GM13976 (cell line): ENCODE measurements at regions not wholly inside any gene's neighbourhood (a gene's known extent, or its start where the extent isn't known, plus 50 kb on each side); places are given as distances from the start of the nearest gene placed in this dataset.

Experiments
- DNase-seq: peaks from one replicate; pipeline ENCODE4 v3.0.0; 2012; ENCODE audit warnings: low spot score
- CTCF ChIP-seq: IDR thresholded peaks from 2 replicates; pipeline ENCODE4 v1.5.1; 2012; ENCODE audit warnings: borderline replicate concordance, mild to moderate bottlenecking; ENCODE audit not compliant: insufficient read depth; ENCODE audit errors: extremely low read depth, missing control alignments, control extremely low read depth
- in situ Hi-C: fragments of 300-500 bp; cut with MboI; formaldehyde crosslinking; loops from one replicate; pipeline ENCODE4 v1.12.0; 2022; ENCODE audit warnings: low sequenced_read_pairs, mixed read lengths, inconsistent platforms; ENCODE audit not compliant: unreplicated experiment

GRCh38 chr5:3904584-3904983, 309.0 kb downstream of the IRX1 start:
- no peak for TF ChIP-seq CTCF
- in situ Hi-C loops = no loop called here
- no peak for DNase-seq

- DNase-seq = no peak
- TF ChIP-seq CTCF = no peak
- in situ Hi-C loops = no loop called here
Observed at GRCh38 chr5:3905031-3905430, 309.4 kb downstream of the IRX1 start.

- no peak for TF ChIP-seq CTCF
- no peak for DNase-seq
- in situ Hi-C loops = no loop called here
Observed at GRCh38 chr5:3905521-3905920, 309.9 kb downstream of the IRX1 start.

- in situ Hi-C loops = no loop called here
- DNase-seq = no peak
- no peak for TF ChIP-seq CTCF
Observed at GRCh38 chr5:3911111-3911510, 315.5 kb downstream of the IRX1 start.

- in situ Hi-C loops = no loop called here
- TF ChIP-seq CTCF = no peak
- no peak for DNase-seq
Observed at GRCh38 chr5:3911773-3912172, 316.1 kb downstream of the IRX1 start.

- no peak for DNase-seq
- in situ Hi-C loops = no loop called here
- no peak for TF ChIP-seq CTCF
Observed at GRCh38 chr5:3912790-3913189, 317.2 kb downstream of the IRX1 start.

- DNase-seq = no peak
- TF ChIP-seq CTCF = no peak
- in situ Hi-C loops = no loop called here
Observed at GRCh38 chr5:3913279-3913678, 317.6 kb downstream of the IRX1 start.
